ENCODE measurements at regions not wholly inside any gene's neighbourhood (a gene's known extent, or its start where the extent isn't known, plus 50 kb on each side); places are given as distances from the start of the nearest gene placed in this dataset.
"Not testable (repeated sequence)": the region's sequence is repeated elsewhere in the genome, so short reads cannot be mapped to it uniquely, and the experiment has no call there.

- Histone ChIP-seq H3K27ac (no peak overlapping the region), H3K4me3 (no peak overlapping the region), H3K4me1 (peaks cover 0 to 12% (median 4%) of the 10 kb centered on the region in 4 donors), H3K27me3 (no peaks in the 10 kb centered on the region), H3K9me3 (no peaks in the 10 kb centered on the region), H3K36me3 (no peaks in the 10 kb centered on the region)
- no peak for DNase-seq
- intact Hi-C loops (cut with DNase I; ENCODE audit: low total_unique reads): no loop called here
- TF ChIP-seq CTCF (IDR thresholded peaks at IDR 0.05) (no peak), POLR2A (IDR thresholded peaks at IDR 0.05) (no peak), EP300 (IDR thresholded peaks at IDR 0.05) (no peak), POLR2AphosphoS5 (IDR thresholded peaks at IDR 0.05) (no peak)
Observed at GRCh38 chr6:109253366-109253765, 128.9 kb downstream of the CD164 start.

- no peak overlapping the region for H3K4me3 ChIP-seq
- H3K4me1 ChIP-seq: peaks cover 0 to 12% (median 4%) of the 10 kb centered on the region in 4 donors
- TF ChIP-seq POLR2A (IDR thresholded peaks at IDR 0.05) (no peak), POLR2AphosphoS5 (IDR thresholded peaks at IDR 0.05) (no peak), EP300 (IDR thresholded peaks at IDR 0.05) (no peak), CTCF (IDR thresholded peaks at IDR 0.05) (no peak)
- H3K9me3 ChIP-seq: no peaks in the 10 kb centered on the region
- H3K27me3 ChIP-seq: no peaks in the 10 kb centered on the region
- no peak for DNase-seq
- no peak overlapping the region for H3K27ac ChIP-seq
- WGBS, 5 donors: 39 to 62% (median 57%) methylated on average over 3 of the region's 3 CpGs
- H3K36me3 ChIP-seq: no peaks in the 10 kb centered on the region
- intact Hi-C loops (cut with DNase I; ENCODE audit: low total_unique reads): no loop called here
Observed at GRCh38 chr6:109252261-109253041, 129.8 kb downstream of the CD164 start.

- intact Hi-C loops (cut with DNase I; ENCODE audit: low total_unique reads): no loop called here
- Histone ChIP-seq H3K9me3 (no peaks in the 10 kb centered on the region), H3K27ac (no peak overlapping the region), H3K4me1 (peaks cover 0 to 12% (median 4%) of the 10 kb centered on the region in 4 donors), H3K27me3 (no peaks in the 10 kb centered on the region), H3K4me3 (no peak overlapping the region), H3K36me3 (no peaks in the 10 kb centered on the region)
- no peak for DNase-seq
- no peak for TF ChIP-seq EP300 (IDR thresholded peaks at IDR 0.05)
- TF ChIP-seq CTCF (IDR thresholded peaks at IDR 0.05): no peak
- no peak for TF ChIP-seq POLR2A (IDR thresholded peaks at IDR 0.05)
- no peak for TF ChIP-seq POLR2AphosphoS5 (IDR thresholded peaks at IDR 0.05)
Observed at GRCh38 chr6:109251839-109252238, 130.4 kb downstream of the CD164 start.

- 66 to 96% (median 86%) methylated on average over 6 to 23 of the region's 32 CpGs for WGBS, 5 donors
- H3K27me3 ChIP-seq; H3K27ac ChIP-seq; H3K4me3 ChIP-seq; DNase-seq; H3K36me3 ChIP-seq; intact Hi-C loops (cut with DNase I; ENCODE audit: low total_unique reads); H3K9me3 ChIP-seq: not testable (repeated sequence)
- H3K4me1 ChIP-seq: peaks cover 0 to 12% (median under 1%) of the 10 kb centered on the region in 4 donors
Observed at GRCh38 chr6:109250544-109251156, 131.6 kb downstream of the CD164 start.
